ENCODE measurements at regions not wholly inside any gene's neighbourhood (a gene's known extent, or its start where the extent isn't known, plus 50 kb on each side); places are given as distances from the start of the nearest gene placed in this dataset.

DNA sequence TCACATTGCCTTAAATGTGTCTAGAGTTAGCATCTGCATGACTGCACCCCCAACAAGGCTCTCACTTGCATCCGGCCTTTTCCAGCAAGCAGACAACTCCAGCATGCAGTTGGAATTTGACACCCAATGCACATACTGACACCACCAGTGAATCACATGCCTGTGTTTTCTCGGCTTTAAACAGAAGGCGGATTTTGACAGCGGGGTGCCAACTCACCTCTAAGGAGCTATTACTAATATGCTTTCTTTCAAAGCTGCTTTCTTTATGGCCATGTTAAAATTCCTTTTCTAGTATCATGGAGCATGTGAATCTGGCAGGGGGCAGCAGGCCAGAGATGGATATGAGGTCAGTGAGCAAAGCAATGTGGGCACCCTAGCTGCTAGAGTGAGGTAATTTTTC lies 78.0 kb upstream of the CLNK start:
- WGBS, result 59% methylated on average over 4 of the region's 4 CpGs
- Histone ChIP-seq H3K9ac (ENCODE audit: low read depth in 1 of 2, low read length in 2 of 2) (no peak overlapping the region), H3K4me1 (ENCODE audit: control insufficient read depth in 4 of 4, insufficient read depth in 4 of 4, low read length in 3 of 4) (no peaks in the 10 kb centered on the region), H3K36me3 (ENCODE audit: control insufficient read depth in 4 of 4, insufficient read depth in 3 of 4, low read depth in 1 of 4, low read length in 3 of 4) (no peaks in the 10 kb centered on the region), H3K27ac (ENCODE audit: low read depth in 1 of 2, low read length in 2 of 2) (no peak overlapping the region), H3K9me3 (ENCODE audit: control insufficient read depth in 4 of 4, low read length in 3 of 4) (no peaks in the 10 kb centered on the region), H3K4me3 (ENCODE audit: low read depth in 1 of 3, low read length in 3 of 3) (no peak overlapping the region), H3K27me3 (ENCODE audit: control insufficient read depth in 4 of 4, insufficient read depth in 4 of 4, low read length in 3 of 4) (no peaks in the 10 kb centered on the region)
- TF ChIP-seq GABPA (IDR thresholded peaks at IDR 0.05 in 1 of 2, conservative IDR thresholded peaks at IDR 0.05 in 1 of 2), result no peak
- no peak for TF ChIP-seq JUND (IDR thresholded peaks at IDR 0.05)
- TF ChIP-seq YY1 (IDR thresholded peaks at IDR 0.05), result no peak
- TF ChIP-seq NR2F2 (IDR thresholded peaks at IDR 0.05), result no peak
- no peak for TF ChIP-seq HNF4A (conservative IDR thresholded peaks at IDR 0.05)
- TF ChIP-seq, protein P1, sequence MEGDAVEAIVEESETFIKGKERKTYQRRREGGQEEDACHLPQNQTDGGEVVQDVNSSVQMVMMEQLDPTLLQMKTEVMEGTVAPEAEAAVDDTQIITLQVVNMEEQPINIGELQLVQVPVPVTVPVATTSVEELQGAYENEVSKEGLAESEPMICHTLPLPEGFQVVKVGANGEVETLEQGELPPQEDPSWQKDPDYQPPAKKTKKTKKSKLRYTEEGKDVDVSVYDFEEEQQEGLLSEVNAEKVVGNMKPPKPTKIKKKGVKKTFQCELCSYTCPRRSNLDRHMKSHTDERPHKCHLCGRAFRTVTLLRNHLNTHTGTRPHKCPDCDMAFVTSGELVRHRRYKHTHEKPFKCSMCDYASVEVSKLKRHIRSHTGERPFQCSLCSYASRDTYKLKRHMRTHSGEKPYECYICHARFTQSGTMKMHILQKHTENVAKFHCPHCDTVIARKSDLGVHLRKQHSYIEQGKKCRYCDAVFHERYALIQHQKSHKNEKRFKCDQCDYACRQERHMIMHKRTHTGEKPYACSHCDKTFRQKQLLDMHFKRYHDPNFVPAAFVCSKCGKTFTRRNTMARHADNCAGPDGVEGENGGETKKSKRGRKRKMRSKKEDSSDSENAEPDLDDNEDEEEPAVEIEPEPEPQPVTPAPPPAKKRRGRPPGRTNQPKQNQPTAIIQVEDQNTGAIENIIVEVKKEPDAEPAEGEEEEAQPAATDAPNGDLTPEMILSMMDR (IDR thresholded peaks at IDR 0.05; ENCODE audit: low read depth, low read length, missing input control), result no peak
- TF ChIP-seq, protein P2, sequence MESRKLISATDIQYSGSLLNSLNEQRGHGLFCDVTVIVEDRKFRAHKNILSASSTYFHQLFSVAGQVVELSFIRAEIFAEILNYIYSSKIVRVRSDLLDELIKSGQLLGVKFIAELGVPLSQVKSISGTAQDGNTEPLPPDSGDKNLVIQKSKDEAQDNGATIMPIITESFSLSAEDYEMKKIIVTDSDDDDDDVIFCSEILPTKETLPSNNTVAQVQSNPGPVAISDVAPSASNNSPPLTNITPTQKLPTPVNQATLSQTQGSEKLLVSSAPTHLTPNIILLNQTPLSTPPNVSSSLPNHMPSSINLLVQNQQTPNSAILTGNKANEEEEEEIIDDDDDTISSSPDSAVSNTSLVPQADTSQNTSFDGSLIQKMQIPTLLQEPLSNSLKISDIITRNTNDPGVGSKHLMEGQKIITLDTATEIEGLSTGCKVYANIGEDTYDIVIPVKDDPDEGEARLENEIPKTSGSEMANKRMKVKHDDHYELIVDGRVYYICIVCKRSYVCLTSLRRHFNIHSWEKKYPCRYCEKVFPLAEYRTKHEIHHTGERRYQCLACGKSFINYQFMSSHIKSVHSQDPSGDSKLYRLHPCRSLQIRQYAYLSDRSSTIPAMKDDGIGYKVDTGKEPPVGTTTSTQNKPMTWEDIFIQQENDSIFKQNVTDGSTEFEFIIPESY (IDR thresholded peaks at IDR 0.05), result no peak
- TF ChIP-seq SP1 (IDR thresholded peaks at IDR 0.05), result no peak
- TF ChIP-seq HNF4G (IDR thresholded peaks at IDR 0.05), result no peak
- TF ChIP-seq, protein P3, sequence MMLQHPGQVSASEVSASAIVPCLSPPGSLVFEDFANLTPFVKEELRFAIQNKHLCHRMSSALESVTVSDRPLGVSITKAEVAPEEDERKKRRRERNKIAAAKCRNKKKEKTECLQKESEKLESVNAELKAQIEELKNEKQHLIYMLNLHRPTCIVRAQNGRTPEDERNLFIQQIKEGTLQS (IDR thresholded peaks at IDR 0.05), result no peak
- TF ChIP-seq EGR1 (IDR thresholded peaks at IDR 0.05; ENCODE audit: low read depth in 2 of 2), result no peak
- no peak for TF ChIP-seq FOXA2 (IDR thresholded peaks at IDR 0.05)
- no peak for TF ChIP-seq TAF1 (conservative IDR thresholded peaks at IDR 0.05)
- TF ChIP-seq RXRA (IDR thresholded peaks at IDR 0.05), result no peak
- no peak for TF ChIP-seq FOXA1 (IDR thresholded peaks at IDR 0.05)
- TF ChIP-seq, protein P4, sequence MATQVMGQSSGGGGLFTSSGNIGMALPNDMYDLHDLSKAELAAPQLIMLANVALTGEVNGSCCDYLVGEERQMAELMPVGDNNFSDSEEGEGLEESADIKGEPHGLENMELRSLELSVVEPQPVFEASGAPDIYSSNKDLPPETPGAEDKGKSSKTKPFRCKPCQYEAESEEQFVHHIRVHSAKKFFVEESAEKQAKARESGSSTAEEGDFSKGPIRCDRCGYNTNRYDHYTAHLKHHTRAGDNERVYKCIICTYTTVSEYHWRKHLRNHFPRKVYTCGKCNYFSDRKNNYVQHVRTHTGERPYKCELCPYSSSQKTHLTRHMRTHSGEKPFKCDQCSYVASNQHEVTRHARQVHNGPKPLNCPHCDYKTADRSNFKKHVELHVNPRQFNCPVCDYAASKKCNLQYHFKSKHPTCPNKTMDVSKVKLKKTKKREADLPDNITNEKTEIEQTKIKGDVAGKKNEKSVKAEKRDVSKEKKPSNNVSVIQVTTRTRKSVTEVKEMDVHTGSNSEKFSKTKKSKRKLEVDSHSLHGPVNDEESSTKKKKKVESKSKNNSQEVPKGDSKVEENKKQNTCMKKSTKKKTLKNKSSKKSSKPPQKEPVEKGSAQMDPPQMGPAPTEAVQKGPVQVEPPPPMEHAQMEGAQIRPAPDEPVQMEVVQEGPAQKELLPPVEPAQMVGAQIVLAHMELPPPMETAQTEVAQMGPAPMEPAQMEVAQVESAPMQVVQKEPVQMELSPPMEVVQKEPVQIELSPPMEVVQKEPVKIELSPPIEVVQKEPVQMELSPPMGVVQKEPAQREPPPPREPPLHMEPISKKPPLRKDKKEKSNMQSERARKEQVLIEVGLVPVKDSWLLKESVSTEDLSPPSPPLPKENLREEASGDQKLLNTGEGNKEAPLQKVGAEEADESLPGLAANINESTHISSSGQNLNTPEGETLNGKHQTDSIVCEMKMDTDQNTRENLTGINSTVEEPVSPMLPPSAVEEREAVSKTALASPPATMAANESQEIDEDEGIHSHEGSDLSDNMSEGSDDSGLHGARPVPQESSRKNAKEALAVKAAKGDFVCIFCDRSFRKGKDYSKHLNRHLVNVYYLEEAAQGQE (IDR thresholded peaks at IDR 0.05), result no peak
- no peak for DNase-seq (ENCODE audit: low spot score)

DNA sequence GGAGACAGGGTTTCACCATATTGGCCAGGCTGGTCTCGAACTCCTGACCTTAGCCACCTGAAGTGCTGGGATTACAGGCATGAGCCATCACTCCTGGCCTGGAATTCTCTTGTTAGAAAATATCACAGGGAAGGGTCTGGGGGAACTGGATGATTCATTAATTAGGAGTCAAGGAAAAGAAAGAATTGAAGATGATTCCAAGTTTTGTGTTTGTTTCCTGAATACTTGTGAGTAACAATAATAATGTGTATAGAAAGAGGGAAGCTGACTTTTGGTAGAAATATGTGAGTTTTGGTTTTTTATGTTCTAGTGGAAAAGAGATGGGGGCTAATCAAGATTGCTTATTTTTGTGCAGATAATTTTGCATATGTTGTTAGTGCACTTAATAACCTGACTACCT lies 77.3 kb upstream of the CLNK start:
- Histone ChIP-seq H3K9ac (ENCODE audit: low read depth in 1 of 2, low read length in 2 of 2) (no peak overlapping the region), H3K4me3 (ENCODE audit: low read depth in 1 of 3, low read length in 3 of 3) (no peak overlapping the region), H3K9me3 (ENCODE audit: control insufficient read depth in 4 of 4, low read length in 3 of 4) (no peaks in the 10 kb centered on the region), H3K27ac (ENCODE audit: low read depth in 1 of 2, low read length in 2 of 2) (no peak overlapping the region), H3K4me1 (ENCODE audit: control insufficient read depth in 4 of 4, insufficient read depth in 4 of 4, low read length in 3 of 4) (no peaks in the 10 kb centered on the region), H3K36me3 (ENCODE audit: control insufficient read depth in 4 of 4, insufficient read depth in 3 of 4, low read depth in 1 of 4, low read length in 3 of 4) (no peaks in the 10 kb centered on the region), H3K27me3 (ENCODE audit: control insufficient read depth in 4 of 4, insufficient read depth in 4 of 4, low read length in 3 of 4) (no peaks in the 10 kb centered on the region)
- WGBS, result 83% methylated on average over 1 of the region's 1 CpG
- no peak for DNase-seq (ENCODE audit: low spot score)
- TF ChIP-seq, protein P1 (IDR thresholded peaks at IDR 0.05; ENCODE audit: low read depth, low read length, missing input control), result no peak
- TF ChIP-seq TAF1 (conservative IDR thresholded peaks at IDR 0.05), result no peak
- TF ChIP-seq RXRA (IDR thresholded peaks at IDR 0.05), result no peak
- no peak for TF ChIP-seq SP1 (IDR thresholded peaks at IDR 0.05)
- TF ChIP-seq, protein P5, sequence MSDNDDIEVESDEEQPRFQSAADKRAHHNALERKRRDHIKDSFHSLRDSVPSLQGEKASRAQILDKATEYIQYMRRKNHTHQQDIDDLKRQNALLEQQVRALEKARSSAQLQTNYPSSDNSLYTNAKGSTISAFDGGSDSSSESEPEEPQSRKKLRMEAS (IDR thresholded peaks at IDR 0.05), result no peak
- TF ChIP-seq JUND (IDR thresholded peaks at IDR 0.05), result no peak
- TF ChIP-seq HNF4G (IDR thresholded peaks at IDR 0.05), result no peak
- TF ChIP-seq GABPA (IDR thresholded peaks at IDR 0.05 in 1 of 2, conservative IDR thresholded peaks at IDR 0.05 in 1 of 2), result no peak
- TF ChIP-seq FOXA2 (IDR thresholded peaks at IDR 0.05), result no peak
- no peak for TF ChIP-seq NR2F2 (IDR thresholded peaks at IDR 0.05)
- TF ChIP-seq, protein P4 (IDR thresholded peaks at IDR 0.05), result no peak
- TF ChIP-seq, protein P3 (IDR thresholded peaks at IDR 0.05), result no peak

Measured in liver (tissue), 8 donors.